ENCODE measurements at regions not wholly inside any gene's neighbourhood (a gene's known extent, or its start where the extent isn't known, plus 50 kb on each side); places are given as distances from the start of the nearest gene placed in this dataset.

DNA sequence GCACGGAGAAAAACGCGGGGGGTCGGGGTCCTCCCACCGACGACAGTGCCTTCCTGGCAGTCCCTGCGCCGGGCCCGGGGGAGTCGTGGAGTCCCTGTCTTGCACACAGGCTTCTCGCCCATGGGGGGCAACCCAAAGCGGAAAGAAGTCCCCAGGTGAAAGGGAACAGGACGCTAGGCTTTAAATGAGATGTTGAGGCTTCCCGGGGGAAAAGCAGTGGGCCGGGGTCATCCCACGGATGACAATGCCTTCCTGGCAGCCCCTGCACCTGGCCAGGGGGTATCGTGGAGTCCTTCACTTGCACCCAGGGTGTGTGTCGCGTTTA, 162.9 kb upstream of the ALG10B start:
- Mint-ChIP-seq H3K27ac (no peak overlapping the region), H3K9me3 (no peaks in the 10 kb centered on the region), H3K36me3 (no peaks in the 10 kb centered on the region), H3K4me1 (no peaks in the 10 kb centered on the region), H3K27me3 (no peaks in the 10 kb centered on the region), H3K4me3 (no peak overlapping the region)

DNA sequence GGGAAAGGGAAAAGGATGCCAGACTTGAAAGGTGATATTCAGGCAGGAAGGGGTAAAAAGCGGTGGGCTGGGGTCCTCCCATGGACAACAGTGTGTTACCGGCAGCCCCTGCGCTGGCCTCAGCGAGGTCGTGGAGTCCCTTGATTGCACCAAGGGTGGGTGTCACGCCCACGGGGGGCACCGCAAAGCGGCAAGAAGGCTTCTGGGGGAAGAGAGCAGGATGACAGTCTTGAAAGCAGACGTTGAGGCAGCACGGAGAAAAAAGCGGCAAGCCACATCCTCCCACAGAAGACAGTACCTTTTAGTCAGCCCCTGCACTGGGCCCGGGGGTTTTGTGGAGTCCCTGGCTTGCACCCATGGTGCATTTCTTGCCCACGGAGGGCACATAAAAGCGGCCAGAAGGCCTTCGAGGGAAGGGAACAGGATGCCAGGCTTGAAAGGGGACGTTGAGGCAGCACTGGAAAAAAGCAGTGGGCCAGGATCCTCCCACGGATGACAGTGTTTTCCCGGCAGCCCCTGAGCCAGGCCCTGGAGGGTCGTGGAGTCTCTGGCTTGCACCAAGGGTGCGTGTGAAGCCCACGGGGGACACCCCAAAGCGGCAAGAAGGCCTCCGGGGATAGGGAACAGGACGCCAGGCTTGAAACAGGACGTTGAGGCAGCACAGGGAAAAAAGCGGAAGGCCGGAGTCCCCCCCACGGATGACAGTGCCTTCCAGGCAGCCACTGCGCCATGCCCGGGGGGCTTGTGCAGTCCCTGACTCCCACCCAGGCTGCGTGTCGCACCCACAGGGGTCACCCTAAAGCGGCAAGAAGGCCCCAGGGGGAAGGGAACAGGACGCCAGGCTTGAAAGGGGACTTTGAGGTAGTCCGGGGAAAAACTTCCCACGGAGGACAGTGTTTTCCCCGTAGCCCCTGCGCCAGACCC, 162.2 kb upstream of the ALG10B start:
- Mint-ChIP-seq H3K4me3 (no peak overlapping the region), H3K4me1 (no peaks in the 10 kb centered on the region), H3K27ac (no peak overlapping the region), H3K36me3 (no peaks in the 10 kb centered on the region), H3K9me3 (no peaks in the 10 kb centered on the region), H3K27me3 (no peaks in the 10 kb centered on the region)

DNA sequence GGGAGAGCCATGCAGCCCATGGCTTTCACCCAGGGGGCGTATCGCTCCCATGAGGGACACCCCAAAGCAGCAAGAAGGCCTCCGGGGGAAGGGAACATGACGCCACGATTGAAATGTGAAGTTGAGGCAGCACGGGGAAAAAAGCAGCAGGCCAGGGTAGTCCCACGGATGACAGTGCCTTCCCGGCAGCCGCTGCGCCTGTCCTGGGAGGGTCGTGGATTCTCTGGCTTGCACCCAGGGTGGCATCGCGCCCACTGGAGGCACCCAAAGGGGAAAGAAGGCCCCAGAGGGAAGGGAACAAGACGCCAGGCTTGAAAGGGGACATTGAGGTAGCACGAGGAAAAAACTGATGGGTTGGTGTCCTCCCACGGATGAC, 161.6 kb upstream of the ALG10B start:
- Mint-ChIP-seq H3K4me1 (no peaks in the 10 kb centered on the region), H3K27me3 (no peaks in the 10 kb centered on the region), H3K27ac (no peak overlapping the region), H3K9me3 (no peaks in the 10 kb centered on the region), H3K4me3 (no peak overlapping the region), H3K36me3 (no peaks in the 10 kb centered on the region)

DNA sequence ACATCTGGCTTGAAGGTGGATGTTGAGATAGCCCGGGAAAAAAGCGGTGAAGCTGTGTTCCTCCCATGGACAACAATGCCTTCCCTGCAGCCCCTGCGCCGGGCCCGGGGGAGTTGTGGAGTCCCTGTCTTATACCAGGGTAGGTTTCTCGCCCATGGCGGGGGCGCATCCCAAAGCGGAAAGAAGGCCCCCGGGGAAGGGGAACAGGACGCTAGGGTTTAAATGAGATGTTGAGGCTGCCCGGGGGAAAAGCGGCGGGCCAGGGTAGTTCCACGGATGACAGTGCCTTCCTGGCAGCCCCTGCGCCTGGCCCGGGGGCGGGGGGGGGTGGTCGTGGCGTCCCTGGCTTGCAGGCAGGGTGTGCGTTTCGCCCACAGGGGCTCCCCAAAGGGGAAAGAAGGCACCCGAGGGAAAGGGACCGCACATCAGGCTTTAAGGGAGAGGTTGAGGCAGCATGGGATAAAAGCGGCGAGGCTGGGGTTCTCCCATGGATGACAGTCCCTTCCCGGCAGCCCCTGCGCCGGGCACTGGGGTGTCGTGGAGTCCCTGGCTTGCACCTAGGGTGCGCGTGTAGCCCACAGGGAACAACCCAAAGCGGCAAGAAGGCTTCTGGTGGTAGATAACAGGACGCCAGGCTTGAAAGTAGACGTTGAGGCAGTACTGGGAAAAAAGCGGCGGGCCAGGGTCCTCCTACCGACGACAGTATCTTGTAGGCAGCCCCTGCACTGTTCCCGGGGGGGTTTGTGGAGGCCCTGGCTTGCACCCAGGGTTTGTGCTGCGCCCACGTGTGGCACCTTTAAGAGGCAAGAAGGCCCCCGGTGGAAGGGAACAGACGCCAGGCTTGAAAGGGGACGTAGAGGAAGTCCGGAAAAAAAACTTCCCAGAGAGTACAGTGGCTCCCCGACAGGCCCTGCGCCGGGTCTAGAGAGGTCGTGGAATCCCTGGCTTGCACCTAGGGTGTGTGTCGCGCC, 160.8 kb upstream of the ALG10B start:
- H3K9me3 Mint-ChIP-seq = no peaks in the 10 kb centered on the region
- no peaks in the 10 kb centered on the region for H3K4me1 Mint-ChIP-seq
- no peak overlapping the region for H3K27ac Mint-ChIP-seq
- H3K27me3 Mint-ChIP-seq = no peaks in the 10 kb centered on the region
- H3K4me3 Mint-ChIP-seq = no peak overlapping the region
- no peaks in the 10 kb centered on the region for H3K36me3 Mint-ChIP-seq

DNA sequence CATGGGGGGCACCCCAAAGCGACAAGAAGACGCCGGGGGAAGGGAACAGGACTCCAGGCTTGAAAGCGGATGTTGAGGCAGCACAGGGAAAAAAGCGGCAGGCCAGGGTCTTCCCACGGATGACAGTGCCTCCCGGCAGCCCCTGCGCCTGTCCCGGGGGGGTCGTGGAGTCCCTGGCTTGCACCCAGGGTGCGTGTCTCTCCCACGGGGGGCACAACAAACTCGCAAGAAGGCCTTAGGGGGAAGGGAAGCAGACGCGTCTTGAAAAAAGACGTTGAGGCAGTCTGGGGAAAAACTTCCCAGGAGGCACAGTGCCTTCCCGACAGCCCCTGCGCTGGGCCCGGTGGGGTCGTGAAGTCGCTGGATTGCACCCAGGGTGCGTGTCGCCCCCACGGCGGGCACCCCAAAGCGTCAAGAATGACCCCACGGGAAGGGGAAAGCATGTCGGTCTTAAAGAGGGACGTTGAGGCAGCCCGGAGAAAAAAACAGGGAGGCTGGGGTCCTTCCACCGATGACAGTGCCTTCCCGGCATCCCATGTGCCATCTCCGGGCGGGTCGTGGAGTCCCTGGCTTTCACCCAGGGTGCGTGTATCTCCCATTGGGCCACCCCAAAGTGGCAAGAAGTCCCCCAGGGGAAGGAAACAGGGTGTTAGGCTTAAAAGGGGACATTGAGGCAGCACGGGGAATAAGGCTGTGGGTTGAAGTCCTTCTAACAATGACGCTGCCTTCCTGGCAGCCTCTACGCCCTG, 159.9 kb upstream of the ALG10B start:
- H3K9me3 Mint-ChIP-seq = no peaks in the 10 kb centered on the region
- H3K27ac Mint-ChIP-seq = no peak overlapping the region
- no peaks in the 10 kb centered on the region for H3K36me3 Mint-ChIP-seq
- H3K4me1 Mint-ChIP-seq = no peaks in the 10 kb centered on the region
- no peak overlapping the region for H3K4me3 Mint-ChIP-seq
- no peaks in the 10 kb centered on the region for H3K27me3 Mint-ChIP-seq

DNA sequence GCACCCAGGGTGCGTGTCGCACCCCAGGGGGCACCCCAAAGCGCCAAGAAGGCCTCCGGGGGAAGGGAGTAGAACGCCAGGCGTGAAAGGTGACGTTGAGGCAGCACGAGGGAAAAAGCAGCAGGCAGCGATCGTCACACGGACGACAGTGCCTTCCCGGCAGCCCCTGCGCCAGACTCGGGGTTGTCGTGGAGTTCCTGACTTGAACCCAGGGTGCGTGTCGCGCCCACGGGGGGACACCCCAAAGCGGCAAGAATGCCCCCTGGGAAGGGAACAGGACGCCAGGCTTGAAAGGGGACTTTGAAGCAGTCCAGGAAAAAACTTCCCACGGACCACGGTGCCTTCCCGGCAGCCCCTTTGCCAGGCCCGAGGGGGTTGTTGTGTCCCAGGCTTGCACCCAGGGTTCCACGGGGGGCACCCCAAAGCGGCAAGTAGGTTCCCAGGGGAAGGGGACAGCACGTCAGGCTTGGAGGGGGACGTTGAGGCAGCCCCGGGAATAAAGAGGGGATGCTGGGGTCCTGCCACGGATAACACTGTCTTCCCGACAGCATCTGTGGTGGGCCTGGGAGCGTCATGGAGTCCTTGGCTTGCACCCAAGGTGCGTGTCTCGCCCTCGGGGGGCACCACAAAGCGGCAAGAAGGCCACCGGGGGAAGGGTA, 159.2 kb upstream of the ALG10B start:
- Mint-ChIP-seq H3K36me3 (no peaks in the 10 kb centered on the region), H3K27me3 (no peaks in the 10 kb centered on the region), H3K4me1 (no peaks in the 10 kb centered on the region), H3K9me3 (no peaks in the 10 kb centered on the region), H3K4me3 (no peak overlapping the region), H3K27ac (no peak overlapping the region)

DNA sequence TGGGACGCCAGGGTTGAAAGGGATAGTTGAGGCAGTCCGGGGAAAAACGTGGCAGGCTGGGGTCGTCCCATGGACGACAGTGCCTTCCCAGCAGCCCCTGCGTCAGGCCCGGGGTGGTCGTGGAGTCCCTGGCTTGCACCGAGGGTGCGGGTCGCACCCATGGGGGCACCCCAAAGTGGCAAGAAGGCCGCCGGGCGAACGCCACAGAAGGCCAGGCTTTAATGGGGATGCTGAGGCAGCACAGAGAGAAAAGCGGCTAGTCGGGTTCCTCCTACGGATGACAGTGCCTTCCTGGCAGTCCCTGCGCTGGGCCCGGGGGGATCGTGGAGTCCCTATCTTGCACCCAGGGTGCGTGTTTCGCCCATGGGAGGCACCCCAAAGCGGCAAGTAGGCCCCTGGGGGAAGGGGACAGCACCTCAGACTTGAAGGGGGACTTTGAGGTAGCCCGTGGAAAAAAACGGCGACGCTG, 158.6 kb upstream of the ALG10B start:
- Mint-ChIP-seq H3K27me3 (no peaks in the 10 kb centered on the region), H3K27ac (no peak overlapping the region), H3K36me3 (no peaks in the 10 kb centered on the region), H3K4me3 (no peak overlapping the region), H3K4me1 (no peaks in the 10 kb centered on the region), H3K9me3 (no peaks in the 10 kb centered on the region)

DNA sequence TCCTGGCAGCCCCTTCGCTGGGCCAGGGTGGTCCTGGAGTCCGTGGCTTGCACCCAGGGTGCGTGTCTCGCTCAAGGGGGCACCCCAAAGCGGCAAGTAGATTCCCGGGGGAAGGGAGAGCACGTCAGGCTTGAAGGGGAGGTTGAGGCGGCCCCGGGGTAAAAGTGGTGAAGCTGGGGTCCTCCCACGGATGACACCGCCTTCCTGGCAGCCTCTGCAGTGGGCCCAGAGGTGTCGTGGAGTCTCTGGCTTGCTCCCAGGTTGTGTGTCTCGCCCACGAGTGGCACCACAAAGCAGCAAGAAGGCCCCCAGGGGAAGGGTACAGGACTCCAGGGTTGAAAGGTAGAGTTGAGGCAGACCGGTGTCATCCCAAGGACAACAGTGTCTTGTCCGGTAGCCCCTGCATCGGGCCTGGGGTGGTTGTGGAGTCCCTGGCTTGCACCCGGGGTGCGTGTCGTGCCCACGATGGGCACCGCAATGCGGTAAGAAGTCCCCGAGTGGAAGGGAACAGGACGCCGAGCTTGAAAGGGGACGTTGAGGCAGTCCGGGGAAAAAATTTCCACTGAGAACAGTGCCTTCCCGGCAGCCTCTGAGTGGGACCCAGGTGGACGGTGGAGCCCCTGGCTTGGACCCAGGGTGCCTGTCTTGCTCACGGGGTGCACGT, 158.0 kb upstream of the ALG10B start:
- no peaks in the 10 kb centered on the region for H3K36me3 Mint-ChIP-seq
- no peak overlapping the region for H3K4me3 Mint-ChIP-seq
- H3K9me3 Mint-ChIP-seq = no peaks in the 10 kb centered on the region
- H3K27me3 Mint-ChIP-seq = no peaks in the 10 kb centered on the region
- H3K4me1 Mint-ChIP-seq = no peaks in the 10 kb centered on the region
- no peak overlapping the region for H3K27ac Mint-ChIP-seq

DNA sequence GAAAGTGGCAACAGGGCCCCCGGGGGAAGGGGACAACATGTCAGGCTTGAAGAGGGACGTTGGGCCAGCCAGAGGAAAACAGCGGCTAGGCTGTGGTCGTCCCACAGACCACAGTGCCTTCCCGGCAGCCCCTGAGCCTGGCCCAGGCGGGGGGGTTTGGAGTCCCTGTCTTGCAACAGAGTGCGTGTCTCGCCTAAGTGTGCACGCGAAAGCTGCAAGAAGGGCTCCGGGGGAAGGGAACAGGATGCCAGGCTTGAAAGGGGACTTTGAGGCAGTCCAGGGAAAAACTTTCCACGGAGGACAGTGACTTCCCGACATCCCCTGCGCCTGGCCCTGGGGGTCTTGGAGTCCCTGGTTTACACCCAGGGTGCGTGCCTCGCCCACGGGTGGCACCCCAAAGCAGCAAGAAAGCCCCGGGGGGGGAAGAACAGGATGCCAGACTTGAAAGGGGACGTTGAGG, 157.5 kb upstream of the ALG10B start:
- Mint-ChIP-seq H3K27me3 (no peaks in the 10 kb centered on the region), H3K9me3 (no peaks in the 10 kb centered on the region), H3K4me3 (no peak overlapping the region), H3K36me3 (no peaks in the 10 kb centered on the region), H3K27ac (no peak overlapping the region), H3K4me1 (no peaks in the 10 kb centered on the region)

DNA sequence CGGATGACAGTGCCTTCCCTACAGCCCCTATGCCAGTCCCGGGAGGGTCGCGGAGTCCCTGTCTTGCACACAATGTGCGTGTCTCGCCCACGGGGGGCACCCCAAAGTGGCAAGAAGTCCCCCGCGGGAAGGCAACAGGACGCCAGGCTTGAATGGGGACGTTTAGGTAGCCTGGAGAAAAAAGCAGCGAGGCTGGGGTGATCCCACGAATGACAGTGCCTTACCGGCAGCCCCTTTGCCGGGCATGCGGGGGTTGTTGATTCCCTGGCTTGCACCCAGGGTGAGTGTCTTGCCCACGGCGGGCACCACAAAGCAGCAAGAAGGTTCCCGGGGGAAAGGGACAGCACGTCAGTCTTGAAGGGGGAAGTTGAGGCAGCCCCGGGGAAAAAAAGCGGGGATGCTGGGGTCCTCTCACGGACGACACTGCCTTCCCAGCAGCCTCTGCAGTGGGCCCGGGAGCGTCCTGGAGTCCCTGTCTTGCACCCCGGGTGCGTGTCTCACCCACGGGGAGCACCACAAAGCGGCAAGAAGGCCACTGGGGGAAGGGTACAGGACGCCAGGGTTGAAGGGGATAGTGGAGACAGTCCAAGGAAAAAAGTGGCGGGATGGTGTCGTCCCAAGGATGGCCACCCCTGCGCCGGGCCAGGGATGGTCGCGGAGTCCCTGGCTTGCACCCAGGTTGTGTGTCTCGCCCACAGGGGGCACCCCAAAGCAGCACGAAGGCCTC, 156.8 kb upstream of the ALG10B start:
- no peaks in the 10 kb centered on the region for H3K9me3 Mint-ChIP-seq
- H3K36me3 Mint-ChIP-seq = no peaks in the 10 kb centered on the region

DNA sequence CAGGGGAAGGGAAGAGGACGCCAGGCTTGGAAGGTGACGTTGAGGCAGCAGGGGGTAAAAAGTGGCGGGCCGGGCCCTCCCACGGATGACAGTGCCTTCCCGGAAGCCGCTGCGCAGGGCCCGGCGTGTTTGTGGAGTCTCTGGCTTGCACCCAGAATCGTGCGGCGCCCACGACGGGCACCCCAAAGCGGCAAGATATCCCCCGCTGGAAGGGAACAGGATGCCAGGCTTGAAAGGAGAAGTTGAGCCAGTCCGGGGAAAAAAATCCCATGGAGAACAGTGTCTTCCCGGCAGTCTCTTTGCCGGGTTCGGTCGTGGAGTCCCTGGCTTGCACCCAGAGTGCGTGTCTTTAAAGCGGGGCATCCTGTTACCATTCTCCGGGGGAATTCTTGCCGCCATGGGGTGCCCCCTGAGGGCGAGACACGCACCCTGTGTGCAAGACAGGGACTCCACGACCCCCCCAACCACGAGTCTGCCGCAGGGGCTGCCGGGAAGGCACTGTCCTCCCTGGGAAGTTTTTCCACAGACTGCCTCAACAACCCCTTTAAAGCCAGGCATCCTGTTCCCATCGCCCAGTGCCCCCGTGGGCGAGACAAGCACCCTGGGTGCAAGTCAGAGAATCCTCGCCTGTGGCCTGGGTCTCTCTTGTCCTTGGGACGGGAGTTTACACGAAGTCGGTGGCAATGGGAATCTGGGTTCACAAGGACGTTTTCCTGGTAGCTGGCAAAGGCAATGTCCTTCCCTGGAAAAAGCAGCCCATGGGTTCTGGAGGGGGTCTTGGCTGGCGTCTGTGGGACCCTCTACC, 156.1 kb upstream of the ALG10B start:
- Mint-ChIP-seq H3K9me3 (no peaks in the 10 kb centered on the region), H3K4me1 (no peaks in the 10 kb centered on the region), H3K27me3 (no peaks in the 10 kb centered on the region)

More for the DNA sequence above, 156.8 kb upstream of the ALG10B start:
- Mint-ChIP-seq H3K27ac (no peak overlapping the region), H3K4me1 (no peaks in the 10 kb centered on the region), H3K27me3 (no peaks in the 10 kb centered on the region), H3K4me3 (no peak overlapping the region)

DNA sequence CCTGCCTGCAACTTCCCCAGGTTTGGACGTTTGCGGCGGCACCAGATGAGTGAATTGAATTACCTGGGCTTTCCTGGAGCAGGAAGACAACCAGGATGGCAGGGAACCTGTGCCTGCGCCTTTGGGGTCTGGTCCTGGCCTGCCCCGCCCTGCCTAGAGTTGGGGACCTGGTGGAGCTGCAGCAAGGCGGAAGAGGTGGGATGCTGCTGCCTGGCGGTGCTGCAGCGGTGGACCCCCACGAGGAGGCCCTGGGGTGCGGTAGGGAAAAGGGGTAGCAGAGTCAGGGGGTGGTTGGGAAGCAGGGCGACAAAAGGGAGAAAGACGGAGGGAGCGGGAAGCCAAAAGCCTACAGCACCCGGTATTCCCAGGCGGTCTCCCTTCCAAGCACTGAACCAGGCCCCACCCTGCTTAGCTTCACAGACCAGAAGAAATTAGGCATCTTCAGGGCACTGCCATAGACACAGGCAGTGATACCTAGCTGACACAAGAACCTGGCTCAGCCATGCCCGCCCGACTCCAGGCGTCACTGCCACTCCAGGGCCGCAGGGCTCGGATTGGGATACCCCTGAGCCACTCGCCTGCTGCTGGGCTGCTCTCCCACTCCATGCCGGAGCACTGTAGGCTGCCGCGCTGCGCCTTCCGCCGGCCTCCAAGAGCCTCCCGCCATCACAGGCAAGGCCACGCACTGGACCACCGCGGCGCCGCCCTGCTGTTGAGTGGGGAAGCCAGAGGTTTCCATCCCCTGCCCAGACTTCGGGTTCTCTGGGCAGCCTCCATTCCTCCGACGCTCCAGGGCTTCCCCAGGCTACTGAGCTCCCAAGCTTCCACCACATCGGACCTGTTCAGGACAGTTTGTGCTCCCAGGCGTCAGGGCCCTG, 155.2 kb upstream of the ALG10B start:
- H3K27me3 Mint-ChIP-seq = no peaks in the 10 kb centered on the region
- H3K4me1 Mint-ChIP-seq = no peaks in the 10 kb centered on the region
- H3K27ac Mint-ChIP-seq = no peak overlapping the region
- no peaks in the 10 kb centered on the region for H3K9me3 Mint-ChIP-seq
- H3K36me3 Mint-ChIP-seq = no peaks in the 10 kb centered on the region
- no peak overlapping the region for H3K4me3 Mint-ChIP-seq

More for the DNA sequence above, 156.1 kb upstream of the ALG10B start:
- Mint-ChIP-seq H3K36me3 (no peaks in the 10 kb centered on the region), H3K4me3 (no peak overlapping the region), H3K27ac (no peak overlapping the region)

DNA sequence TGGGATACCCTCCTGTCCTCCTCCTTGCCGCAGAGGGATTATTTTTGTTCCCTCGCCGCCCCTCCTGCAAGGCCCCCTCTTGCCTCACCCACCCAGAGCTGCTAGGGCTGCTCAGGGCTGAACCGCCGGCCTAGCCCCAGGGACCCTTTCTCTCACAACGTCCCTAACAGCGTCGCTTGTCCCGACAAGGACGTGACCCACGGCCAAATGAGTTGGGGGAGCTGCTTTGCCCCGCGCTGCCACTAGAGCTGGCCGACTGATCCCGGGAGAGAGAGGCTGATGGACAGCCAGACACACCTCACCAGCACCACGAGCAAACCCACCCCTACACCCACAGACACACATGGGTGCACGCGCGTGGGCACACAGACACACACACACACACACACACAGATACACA, 154.6 kb upstream of the ALG10B start:
- no peaks in the 10 kb centered on the region for H3K27me3 Mint-ChIP-seq
- H3K4me1 Mint-ChIP-seq = no peaks in the 10 kb centered on the region
- H3K9me3 Mint-ChIP-seq = no peaks in the 10 kb centered on the region
- peak overlapping the region; percentile 2 for H3K27ac Mint-ChIP-seq
- H3K36me3 Mint-ChIP-seq = no peaks in the 10 kb centered on the region
- H3K4me3 Mint-ChIP-seq = no peak overlapping the region
